Central memory CD8-positive, alpha-beta T cell (primary cell): ENCODE measurements at regions not wholly inside any gene's neighbourhood (a gene's known extent, or its start where the extent isn't known, plus 50 kb on each side); places are given as distances from the start of the nearest gene placed in this dataset.

Experiments used
- ATAC-seq: fragments of 150-1000 bp; cut with Tn5 transposase; replicated peaks from 2 replicates; pipeline ENCODE4 v1.10.0; 2022; ENCODE audit warnings: mild to moderate bottlenecking, moderate FRiP score, moderate number of reproducible peaks; ENCODE audit not compliant: poor library complexity, severe bottlenecking; ENCODE audit errors: extremely low read depth
- DNase-seq, 2 donors: peaks; one replicate each; pipeline ENCODE4 v3.0.0; 2021; ENCODE audit warnings: low spot score in 2 of 2
- H3K27ac Mint-ChIP-seq: one replicate; pipeline ENCODE4 v1.8.0; 2022; ENCODE audit warnings: low read depth, mild to moderate bottlenecking, moderate library complexity, mixed read lengths
- H3K27me3 Mint-ChIP-seq: one replicate; pipeline ENCODE4 v1.8.0; 2022; ENCODE audit warnings: mixed read lengths
- H3K36me3 Mint-ChIP-seq: one replicate; pipeline ENCODE4 v1.8.0; 2022; ENCODE audit warnings: mild to moderate bottlenecking, moderate library complexity, mixed read lengths; ENCODE audit not compliant: insufficient read depth
- H3K4me1 Mint-ChIP-seq: one replicate; pipeline ENCODE4 v1.8.0; 2022; ENCODE audit warnings: mixed read lengths
- H3K4me3 Mint-ChIP-seq: one replicate; pipeline ENCODE4 v1.8.0; 2022; ENCODE audit warnings: mild to moderate bottlenecking, moderate library complexity, mixed read lengths
- H3K9me3 Mint-ChIP-seq: one replicate; pipeline ENCODE4 v1.8.0; 2022; ENCODE audit warnings: mixed read lengths

- peaks cover 59% of the 10 kb centered on the region for H3K27me3 Mint-ChIP-seq
- no peak overlapping the region for H3K4me3 Mint-ChIP-seq
- ATAC-seq = no peak
- no peaks in the 10 kb centered on the region for H3K9me3 Mint-ChIP-seq
- no peaks in the 10 kb centered on the region for H3K4me1 Mint-ChIP-seq
- no peaks in the 10 kb centered on the region for H3K36me3 Mint-ChIP-seq
- H3K27ac Mint-ChIP-seq = no peak overlapping the region
- DNase-seq = no peak
These were observed 84.3 kb upstream of the TMEM45B start for GRCh38 chr11:129731316-129731715.

- H3K27ac Mint-ChIP-seq = no peak overlapping the region
- peaks cover 65% of the 10 kb centered on the region for H3K27me3 Mint-ChIP-seq
- ATAC-seq (no peak), DNase-seq (no peak)
- no peaks in the 10 kb centered on the region for H3K4me1 Mint-ChIP-seq
- H3K4me3 Mint-ChIP-seq = no peak overlapping the region
- no peaks in the 10 kb centered on the region for H3K9me3 Mint-ChIP-seq
- H3K36me3 Mint-ChIP-seq = no peaks in the 10 kb centered on the region
These were observed 82.7 kb upstream of the TMEM45B start for GRCh38 chr11:129732941-129733340.

GRCh38 chr11:129733384-129733783 lies 82.3 kb upstream of the TMEM45B start:
- Mint-ChIP-seq H3K27me3 (peaks cover 65% of the 10 kb centered on the region), H3K4me1 (no peaks in the 10 kb centered on the region), H3K9me3 (no peaks in the 10 kb centered on the region), H3K36me3 (no peaks in the 10 kb centered on the region), H3K27ac (no peak overlapping the region), H3K4me3 (no peak overlapping the region)
- DNase-seq = no peak
- no peak for ATAC-seq

GRCh38 chr11:129733981-129734380 lies 81.7 kb upstream of the TMEM45B start:
- DNase-seq (no peak), ATAC-seq (no peak)
- H3K9me3 Mint-ChIP-seq = no peaks in the 10 kb centered on the region
- no peak overlapping the region for H3K4me3 Mint-ChIP-seq
- H3K27ac Mint-ChIP-seq = no peak overlapping the region
- no peaks in the 10 kb centered on the region for H3K4me1 Mint-ChIP-seq
- no peaks in the 10 kb centered on the region for H3K36me3 Mint-ChIP-seq
- H3K27me3 Mint-ChIP-seq = peaks cover 69% of the 10 kb centered on the region

- DNase-seq (no peak), ATAC-seq (no peak)
- H3K27me3 Mint-ChIP-seq = peaks cover 67% of the 10 kb centered on the region
- H3K36me3 Mint-ChIP-seq = no peaks in the 10 kb centered on the region
- H3K9me3 Mint-ChIP-seq = no peaks in the 10 kb centered on the region
- H3K4me1 Mint-ChIP-seq = no peaks in the 10 kb centered on the region
- no peak overlapping the region for H3K4me3 Mint-ChIP-seq
- no peak overlapping the region for H3K27ac Mint-ChIP-seq
These were observed 81.0 kb upstream of the TMEM45B start for GRCh38 chr11:129734654-129735053.

- Mint-ChIP-seq H3K4me1 (no peaks in the 10 kb centered on the region), H3K36me3 (no peaks in the 10 kb centered on the region), H3K4me3 (no peak overlapping the region), H3K27me3 (peaks cover 57% of the 10 kb centered on the region), H3K27ac (no peak overlapping the region), H3K9me3 (no peaks in the 10 kb centered on the region)
- ATAC-seq = no peak
- DNase-seq = no peak
These were observed 77.8 kb upstream of the TMEM45B start for GRCh38 chr11:129737831-129738230.

- Mint-ChIP-seq H3K4me1 (no peaks in the 10 kb centered on the region), H3K27ac (no peak overlapping the region), H3K36me3 (no peaks in the 10 kb centered on the region), H3K9me3 (no peaks in the 10 kb centered on the region), H3K27me3 (peaks cover 57% of the 10 kb centered on the region), H3K4me3 (no peak overlapping the region)
- ATAC-seq (no peak), DNase-seq (no peak)
These were observed 77.4 kb upstream of the TMEM45B start for GRCh38 chr11:129738242-129738641.

- Mint-ChIP-seq H3K4me1 (no peaks in the 10 kb centered on the region), H3K4me3 (no peak overlapping the region), H3K27ac (no peak overlapping the region), H3K27me3 (peaks cover 47% of the 10 kb centered on the region), H3K9me3 (no peaks in the 10 kb centered on the region), H3K36me3 (no peaks in the 10 kb centered on the region)
- DNase-seq (no peak), ATAC-seq (no peak)
These were observed 76.3 kb upstream of the TMEM45B start for GRCh38 chr11:129739339-129739738.

- DNase-seq (no peak), ATAC-seq (no peak)
- H3K4me1 Mint-ChIP-seq = no peaks in the 10 kb centered on the region
- H3K9me3 Mint-ChIP-seq = no peaks in the 10 kb centered on the region
- peaks cover 43% of the 10 kb centered on the region for H3K27me3 Mint-ChIP-seq
- no peak overlapping the region for H3K4me3 Mint-ChIP-seq
- H3K36me3 Mint-ChIP-seq = no peaks in the 10 kb centered on the region
- H3K27ac Mint-ChIP-seq = no peak overlapping the region
These were observed 75.4 kb upstream of the TMEM45B start for GRCh38 chr11:129740125-129740719.

GRCh38 chr11:129743112-129743815 lies 72.4 kb upstream of the TMEM45B start:
- H3K27ac Mint-ChIP-seq = no peak overlapping the region
- H3K27me3 Mint-ChIP-seq = peaks cover 31% of the 10 kb centered on the region
- ATAC-seq (no peak), DNase-seq (no peak)
- H3K36me3 Mint-ChIP-seq = no peaks in the 10 kb centered on the region
- no peak overlapping the region for H3K4me3 Mint-ChIP-seq
- H3K4me1 Mint-ChIP-seq = no peaks in the 10 kb centered on the region
- no peaks in the 10 kb centered on the region for H3K9me3 Mint-ChIP-seq

GRCh38 chr11:129747071-129747470 lies 68.6 kb upstream of the TMEM45B start:
- Mint-ChIP-seq H3K27ac (no peak overlapping the region), H3K36me3 (no peaks in the 10 kb centered on the region), H3K9me3 (no peaks in the 10 kb centered on the region), H3K27me3 (peaks cover 29% of the 10 kb centered on the region), H3K4me1 (peaks cover 4% of the 10 kb centered on the region), H3K4me3 (no peak overlapping the region)
- ATAC-seq = no peak
- DNase-seq = no peak

- no peak overlapping the region for H3K27ac Mint-ChIP-seq
- H3K36me3 Mint-ChIP-seq = no peaks in the 10 kb centered on the region
- no peak overlapping the region for H3K4me3 Mint-ChIP-seq
- DNase-seq (no peak), ATAC-seq (no peak)
- peaks cover 32% of the 10 kb centered on the region for H3K27me3 Mint-ChIP-seq
- H3K4me1 Mint-ChIP-seq = peaks cover 4% of the 10 kb centered on the region
- no peaks in the 10 kb centered on the region for H3K9me3 Mint-ChIP-seq
These were observed 66.5 kb upstream of the TMEM45B start for GRCh38 chr11:129749141-129749540.
